Activated CD8-positive, alpha-beta T cell treated with anti-CD3 and anti-CD28 coated beads, Interleukin-2, amount 10 ng/mL, durations not matched to agents 7 days and 5 days (primary cell): ENCODE measurements at regions not wholly inside any gene's neighbourhood (a gene's known extent, or its start where the extent isn't known, plus 50 kb on each side); places are given as distances from the start of the nearest gene placed in this dataset.
"Not testable (repeated sequence)": the region's sequence is repeated elsewhere in the genome, so short reads cannot be mapped to it uniquely, and the experiment has no call there.

Experiments
- ATAC-seq: fragments of 150-1000 bp; cut with Tn5 transposase; one replicate; pipeline ENCODE4 v1.10.0; 2021; ENCODE audit warnings: moderate library complexity
- CTCF ChIA-PET: fragments of 350-600 bp; sonication (Branson Sonifier 250); formaldehyde crosslinking; loops from one replicate; lab custom pipeline; 2021; ENCODE audit warnings: antibody characterized with exemption; lab: Charles Lee
- POLR2A ChIA-PET: fragments of 350-600 bp; sonication (Branson Sonifier 250); formaldehyde crosslinking; loops from one replicate; lab custom pipeline; 2021; ENCODE audit warnings: antibody characterized with exemption; lab: Charles Lee
- DNase-seq: peaks from one replicate; pipeline ENCODE4 v3.0.0-alpha.2; 2020
- H3K27ac Mint-ChIP-seq: one replicate; pipeline ENCODE4 v1.8.0; 2021; ENCODE audit warnings: mild to moderate bottlenecking, mixed read lengths
- H3K27me3 Mint-ChIP-seq: one replicate; pipeline ENCODE4 v1.8.0; 2021; ENCODE audit warnings: low read depth, mixed read lengths
- H3K36me3 Mint-ChIP-seq: one replicate; pipeline ENCODE4 v1.8.0; 2021; ENCODE audit warnings: low read depth, mixed read lengths
- H3K4me1 Mint-ChIP-seq: one replicate; pipeline ENCODE4 v1.8.0; 2021; ENCODE audit warnings: low read depth, mixed read lengths
- H3K4me3 Mint-ChIP-seq: one replicate; pipeline ENCODE4 v1.8.0; 2021; ENCODE audit warnings: mild to moderate bottlenecking, mixed read lengths
- H3K9me3 Mint-ChIP-seq: one replicate; pipeline ENCODE4 v1.8.0; 2022; ENCODE audit warnings: mixed read lengths; ENCODE audit not compliant: insufficient read depth

- Mint-ChIP-seq H3K4me1 (no peaks in the 10 kb centered on the region), H3K4me3 (no peak overlapping the region), H3K9me3 (no peaks in the 10 kb centered on the region), H3K27me3 (no peaks in the 10 kb centered on the region), H3K36me3 (no peaks in the 10 kb centered on the region), H3K27ac (no peak overlapping the region)
- ATAC-seq = no peak
- ChIA-PET CTCF (no interaction called here), POLR2A (no interaction called here)
- no peak for DNase-seq
Observed at GRCh38 chr1:102219463-102219862, 222.7 kb upstream of the OLFM3 start.

GRCh38 chr1:102210891-102211290 lies 214.2 kb upstream of the OLFM3 start:
- POLR2A ChIA-PET, CTCF ChIA-PET, H3K9me3 Mint-ChIP-seq, H3K27ac Mint-ChIP-seq, H3K27me3 Mint-ChIP-seq, H3K4me3 Mint-ChIP-seq, DNase-seq, ATAC-seq, H3K4me1 Mint-ChIP-seq, H3K36me3 Mint-ChIP-seq: not testable (repeated sequence)

GRCh38 chr1:102191723-102192122 lies 195.0 kb upstream of the OLFM3 start:
- H3K27me3 Mint-ChIP-seq = no peaks in the 10 kb centered on the region
- no peak for ATAC-seq
- H3K4me3 Mint-ChIP-seq = no peak overlapping the region
- H3K4me1 Mint-ChIP-seq = no peaks in the 10 kb centered on the region
- no peaks in the 10 kb centered on the region for H3K36me3 Mint-ChIP-seq
- H3K27ac Mint-ChIP-seq = no peak overlapping the region
- H3K9me3 Mint-ChIP-seq = no peaks in the 10 kb centered on the region
- no peak for DNase-seq
- CTCF ChIA-PET = interaction anchor here (1.0 kb wide), 1 partner anchor 685 kb away, joined by 3 read pairs; no protein-coding TSS in a partner anchor
- POLR2A ChIA-PET = no interaction called here

GRCh38 chr1:102190429-102190828 lies 193.7 kb upstream of the OLFM3 start:
- no peaks in the 10 kb centered on the region for H3K9me3 Mint-ChIP-seq
- H3K4me3 Mint-ChIP-seq = no peak overlapping the region
- no peak overlapping the region for H3K27ac Mint-ChIP-seq
- DNase-seq = no peak
- ChIA-PET POLR2A (no interaction called here), CTCF (no interaction called here)
- H3K4me1 Mint-ChIP-seq = no peaks in the 10 kb centered on the region
- no peaks in the 10 kb centered on the region for H3K27me3 Mint-ChIP-seq
- H3K36me3 Mint-ChIP-seq = no peaks in the 10 kb centered on the region
- ATAC-seq = no peak

GRCh38 chr1:102186536-102186935 lies 189.8 kb upstream of the OLFM3 start:
- Mint-ChIP-seq H3K9me3 (no peaks in the 10 kb centered on the region), H3K27ac (no peak overlapping the region), H3K27me3 (no peaks in the 10 kb centered on the region), H3K4me3 (no peak overlapping the region), H3K36me3 (no peaks in the 10 kb centered on the region), H3K4me1 (no peaks in the 10 kb centered on the region)
- POLR2A ChIA-PET = no interaction called here
- CTCF ChIA-PET = no interaction called here
- ATAC-seq (no peak), DNase-seq (no peak)

- Mint-ChIP-seq H3K36me3 (no peaks in the 10 kb centered on the region), H3K9me3 (no peaks in the 10 kb centered on the region), H3K27me3 (no peaks in the 10 kb centered on the region), H3K27ac (no peak overlapping the region), H3K4me1 (no peaks in the 10 kb centered on the region), H3K4me3 (no peak overlapping the region)
- POLR2A ChIA-PET = no interaction called here
- CTCF ChIA-PET = no interaction called here
- ATAC-seq = no peak
- DNase-seq = no peak
Observed at GRCh38 chr1:102185260-102185659, 188.5 kb upstream of the OLFM3 start.

GRCh38 chr1:102184477-102184876 lies 187.8 kb upstream of the OLFM3 start:
- no peak overlapping the region for H3K4me3 Mint-ChIP-seq
- POLR2A ChIA-PET = no interaction called here
- CTCF ChIA-PET = no interaction called here

GRCh38 chr1:102183711-102184110 lies 187.0 kb upstream of the OLFM3 start:
- CTCF ChIA-PET = no interaction called here
- H3K4me3 Mint-ChIP-seq = no peak overlapping the region
- H3K27ac Mint-ChIP-seq = no peak overlapping the region
- H3K27me3 Mint-ChIP-seq = no peaks in the 10 kb centered on the region
- no peaks in the 10 kb centered on the region for H3K4me1 Mint-ChIP-seq
- POLR2A ChIA-PET = no interaction called here
- H3K9me3 Mint-ChIP-seq = no peaks in the 10 kb centered on the region
- DNase-seq (no peak), ATAC-seq (no peak)
- no peaks in the 10 kb centered on the region for H3K36me3 Mint-ChIP-seq

More at GRCh38 chr1:102184477-102184876, 187.8 kb upstream of the OLFM3 start:
- H3K27me3 Mint-ChIP-seq = no peaks in the 10 kb centered on the region
- H3K36me3 Mint-ChIP-seq = no peaks in the 10 kb centered on the region
- no peaks in the 10 kb centered on the region for H3K4me1 Mint-ChIP-seq
- no peaks in the 10 kb centered on the region for H3K9me3 Mint-ChIP-seq
- H3K27ac Mint-ChIP-seq = no peak overlapping the region
- ATAC-seq (no peak), DNase-seq (no peak)

GRCh38 chr1:102182603-102183260 lies 186.0 kb upstream of the OLFM3 start:
- Mint-ChIP-seq H3K4me1 (no peaks in the 10 kb centered on the region), H3K9me3 (no peaks in the 10 kb centered on the region)

GRCh38 chr1:102181341-102181740 lies 184.6 kb upstream of the OLFM3 start:
- ATAC-seq = no peak
- Mint-ChIP-seq H3K4me3 (no peak overlapping the region), H3K4me1 (no peaks in the 10 kb centered on the region), H3K27me3 (no peaks in the 10 kb centered on the region), H3K36me3 (no peaks in the 10 kb centered on the region), H3K9me3 (no peaks in the 10 kb centered on the region), H3K27ac (no peak overlapping the region)
- ChIA-PET CTCF (no interaction called here), POLR2A (no interaction called here)
- DNase-seq = no peak

More at GRCh38 chr1:102182603-102183260, 186.0 kb upstream of the OLFM3 start:
- Mint-ChIP-seq H3K27me3 (no peaks in the 10 kb centered on the region), H3K27ac (no peak overlapping the region), H3K4me3 (no peak overlapping the region), H3K36me3 (no peaks in the 10 kb centered on the region)
- ChIA-PET CTCF (no interaction called here), POLR2A (no interaction called here)
- ATAC-seq (no peak), DNase-seq (no peak)

- ChIA-PET CTCF (no interaction called here), POLR2A (no interaction called here)
- Mint-ChIP-seq H3K27ac (no peak overlapping the region), H3K4me1 (no peaks in the 10 kb centered on the region), H3K27me3 (no peaks in the 10 kb centered on the region), H3K36me3 (no peaks in the 10 kb centered on the region), H3K9me3 (no peaks in the 10 kb centered on the region), H3K4me3 (no peak overlapping the region)
- no peak for ATAC-seq
- DNase-seq = no peak
Observed at GRCh38 chr1:102178480-102178879, 181.8 kb upstream of the OLFM3 start.

GRCh38 chr1:102174259-102174863 lies 177.6 kb upstream of the OLFM3 start:
- Mint-ChIP-seq H3K27ac (no peak overlapping the region), H3K4me1 (no peaks in the 10 kb centered on the region), H3K9me3 (no peaks in the 10 kb centered on the region), H3K36me3 (no peaks in the 10 kb centered on the region), H3K4me3 (no peak overlapping the region), H3K27me3 (no peaks in the 10 kb centered on the region)
- POLR2A ChIA-PET = no interaction called here
- no peak for ATAC-seq
- CTCF ChIA-PET = no interaction called here
- DNase-seq = peak; percentile 23
